HCT116 (cell line): ENCODE measurements at regions not wholly inside any gene's neighbourhood (a gene's known extent, or its start where the extent isn't known, plus 50 kb on each side); places are given as distances from the start of the nearest gene placed in this dataset.

ENCODE experiments used
- ATAC-seq: fragments of 200-7000 bp; cut with Tn5 transposase; 2 replicates; pipeline ENCODE4 v1.9.1; 2020; ENCODE audit warnings: mild to moderate bottlenecking, moderate library complexity
- BruUV-seq: library from RNA; stranded (reverse); fragments of 400-500 nt; replicated peaks from 2 replicates; lab custom pipeline; 2021; lab: Mats Ljungman, UMichigan
- CTCF ChIA-PET: fragments of 300-600 bp; sonication (Branson Sonifier 250); formaldehyde crosslinking; loops from one replicate; lab custom pipeline; 2021; ENCODE audit warnings: antibody characterized with exemption; lab: Charles Lee
- POLR2A ChIA-PET: fragments of 300-600, 350-600 bp; sonication (Branson Sonifier 250); formaldehyde crosslinking; loops from one replicate; lab custom pipeline; 2021; ENCODE audit warnings: antibody characterized with exemption; lab: Charles Lee
- RAD21 ChIA-PET, 2 experiments: fragments of 300-600 bp; sonication (Branson Sonifier 250); formaldehyde crosslinking; loops; one replicate each; lab custom pipeline; 2023; ENCODE audit warnings: low total read pairs in 2 of 2; ENCODE audit not compliant: uncharacterized antibody in 2 of 2, unreplicated experiment in 2 of 2, low non-redundant PET in 1 of 2; lab: Charles Lee
- DNase-seq: peaks from one replicate; pipeline ENCODE4 v3.0.0-alpha.2; 2010; ENCODE audit warnings: low read depth, low spot score
- H2AFZ ChIP-seq: fragments of 200-600 bp; shearing (Covaris generic), sonication (generic); 2 replicates; pipeline ENCODE4 v1.6.1; 2017; ENCODE audit warnings: low read depth, mixed run types, mixed read lengths, antibody characterized with exemption, low read length; ENCODE audit not compliant: poor library complexity, severe bottlenecking
- H3K27ac ChIP-seq: 2 replicates; pipeline ENCODE4 v1.5.1; 2012; ENCODE audit warnings: low read depth, low read length
- H3K27me3 ChIP-seq: fragments of 200-600 bp; sonication (generic); 2 replicates; pipeline ENCODE4 v1.6.1; 2016; ENCODE audit warnings: mixed run types, low read length, mixed read lengths; ENCODE audit not compliant: insufficient read depth
- H3K36me3 ChIP-seq, 2 experiments: fragments of 200-500 bp in 1 of 2; fragments of 200-600 bp in 1 of 2; sonication (Bioruptor generic) in 1 of 2; sonication (generic) in 1 of 2; 2 replicates each; pipeline versions ENCODE4 v1.5.1 to v1.6.1; 2014 to 2016; ENCODE audit warnings: low read length in 2 of 2, inconsistent platforms in 1 of 2, mixed read lengths in 1 of 2, mixed run types in 1 of 2; ENCODE audit not compliant: insufficient read depth in 2 of 2, control insufficient read depth in 1 of 2
- H3K4me1 ChIP-seq, 2 experiments: fragments of 200-600 bp in 1 of 2; sonication (generic) in 1 of 2; 2 replicates each; pipeline versions ENCODE4 v1.5.1 to v1.6.1; 2012 to 2017; ENCODE audit warnings: low read length in 2 of 2, inconsistent platforms in 1 of 2, mild to moderate bottlenecking in 1 of 2, mixed read lengths in 1 of 2, mixed run types in 1 of 2, moderate library complexity in 1 of 2; ENCODE audit not compliant: insufficient read depth in 2 of 2, control insufficient read depth in 1 of 2
- H3K4me2 ChIP-seq: fragments of 200-600 bp; sonication (generic); 2 replicates; pipeline ENCODE4 v1.6.1; 2017; ENCODE audit warnings: mixed run types, low read length, mixed read lengths
- H3K4me3 ChIP-seq, 2 experiments: fragments of 200-600 bp in 1 of 2; sonication (generic) in 1 of 2; replicated peaks in 1 of 2; 2 replicates each; pipeline ENCODE4 v1.5.1; 2011 to 2016; ENCODE audit warnings: low read length in 2 of 2, control low read depth in 1 of 2, low read depth in 1 of 2, mild to moderate bottlenecking in 1 of 2, mixed read lengths in 1 of 2, mixed run types in 1 of 2
- H3K79me2 ChIP-seq: fragments of 200-600 bp; sonication (generic); 2 replicates; pipeline ENCODE4 v1.6.1; 2017; ENCODE audit warnings: mild to moderate bottlenecking, mixed run types, low read length, moderate library complexity, mixed read lengths; ENCODE audit not compliant: insufficient read depth
- H3K9ac ChIP-seq: fragments of 200-600 bp; sonication (generic); 2 replicates; pipeline ENCODE4 v1.6.1; 2016; ENCODE audit warnings: low read length, mixed read lengths
- H3K9me2 ChIP-seq: fragments of 200-600 bp; sonication (generic), shearing (Covaris generic); 2 replicates; pipeline ENCODE4 v1.6.1; 2017; ENCODE audit warnings: mixed run types, mild to moderate bottlenecking, moderate library complexity; ENCODE audit not compliant: insufficient read depth
- H3K9me3 ChIP-seq, 2 experiments: fragments of 200-500 bp in 1 of 2; fragments of 200-600 bp in 1 of 2; sonication (Bioruptor generic) in 1 of 2; sonication (generic) in 1 of 2; 2 replicates each; pipeline ENCODE4 v1.6.1; 2014 to 2017; ENCODE audit warnings: low read length in 2 of 2, mixed read lengths in 2 of 2, inconsistent platforms in 1 of 2, low read depth in 1 of 2, mild to moderate bottlenecking in 1 of 2, mixed run types in 1 of 2, moderate library complexity in 1 of 2; ENCODE audit not compliant: control insufficient read depth in 1 of 2, insufficient read depth in 1 of 2
- H4K20me1 ChIP-seq: fragments of 200-600 bp; sonication (generic), shearing (Covaris generic); 2 replicates; pipeline ENCODE4 v1.6.1; 2017; ENCODE audit warnings: mixed run types, mild to moderate bottlenecking, moderate library complexity; ENCODE audit not compliant: insufficient read depth
- CBX3 ChIP-seq: IDR thresholded peaks from 2 replicates; pipeline ENCODE4 v1.6.1; 2012; ENCODE audit warnings: low read depth
- CEBPB ChIP-seq: IDR thresholded peaks from 2 replicates; pipeline ENCODE4 v1.6.1; 2012; ENCODE audit warnings: low read depth
- ELF1 ChIP-seq: IDR thresholded peaks from 2 replicates; pipeline ENCODE4 v1.6.1; 2012; ENCODE audit warnings: low read depth, borderline replicate concordance
- EZH2phosphoT487 ChIP-seq: fragments of 200-600 bp; IDR thresholded peaks from 2 replicates; pipeline ENCODE4 v1.6.1; 2018; ENCODE audit warnings: antibody characterized with exemption, borderline replicate concordance
- POLR2A ChIP-seq: IDR thresholded peaks from 2 replicates; pipeline ENCODE4 v1.7.0; 2011; ENCODE audit warnings: borderline replicate concordance; ENCODE audit not compliant: insufficient read depth, insufficient read length; ENCODE audit errors: extremely low read depth
- ZFX ChIP-seq: fragments of 450-650 bp; IDR thresholded peaks from 2 replicates; pipeline ENCODE4 v1.6.1; 2017
- intact Hi-C: fragments of 100-400 bp; cut with micrococcal nuclease; formaldehyde crosslinking; loops from 2 replicates; pipeline ENCODE4 v1.10.0; 2022
- TF ChIP-seq, protein P1 (sequence below): IDR thresholded peaks from 2 replicates; pipeline ENCODE4 v1.6.1; 2012; ENCODE audit warnings: low read depth

DNA sequence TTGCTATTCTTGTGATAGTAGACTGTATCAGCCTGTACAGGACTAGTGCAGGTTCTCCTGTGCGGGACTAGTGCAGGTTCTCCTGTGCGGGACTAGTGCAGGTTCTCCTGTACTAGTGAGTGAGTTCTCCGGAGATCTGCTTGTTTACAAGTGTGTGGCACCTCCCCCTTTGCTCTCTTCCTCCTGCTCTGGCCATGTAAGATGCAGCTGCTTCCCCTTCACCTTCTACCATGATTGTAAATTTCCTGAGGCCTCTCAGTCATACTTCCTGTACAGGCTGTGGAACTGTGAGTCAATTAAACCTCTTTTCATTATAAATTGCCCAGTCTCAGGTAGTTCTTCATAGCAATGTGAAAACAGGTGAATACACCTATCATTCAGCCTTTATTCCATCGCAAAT, 289.6 kb downstream of the TEX29 start (continued):
- TF ChIP-seq EZH2phosphoT487: no peak
- no peak for TF ChIP-seq ELF1

DNA sequence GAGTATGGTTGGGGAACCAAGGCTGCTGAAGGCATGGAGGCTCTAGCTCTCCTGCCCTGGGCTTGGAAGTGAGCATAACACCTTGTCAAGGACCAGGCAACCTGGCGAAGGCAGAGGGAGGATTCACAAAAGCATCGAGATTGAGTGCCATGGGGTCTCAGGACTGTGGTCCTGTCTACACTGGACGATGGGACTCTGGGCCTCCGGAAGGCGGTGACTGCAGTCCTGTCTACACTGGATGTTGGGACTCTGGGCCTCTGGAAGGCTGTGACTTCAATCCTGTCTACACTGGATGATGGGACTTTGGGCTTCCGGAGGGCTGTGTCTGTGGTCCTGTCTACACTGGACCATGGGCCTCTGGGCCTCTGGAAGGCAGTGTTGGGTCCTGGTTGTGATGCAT, 290.4 kb downstream of the TEX29 start:
- Histone ChIP-seq H3K36me3 (no peaks in the 10 kb centered on the region), H3K27me3 (peaks cover 45% of the 10 kb centered on the region), H3K9ac (no peak overlapping the region), H4K20me1 (no peaks in the 10 kb centered on the region), H3K4me3 (no peak overlapping the region), H3K4me1 (no peaks in the 10 kb centered on the region), H3K9me2 (no peaks in the 10 kb centered on the region), H2AFZ (no peak overlapping the region), H3K4me2 (no peak overlapping the region), H3K79me2 (no peaks in the 10 kb centered on the region), H3K9me3 (no peaks in the 10 kb centered on the region), H3K27ac (no peak overlapping the region)
- TF ChIP-seq CBX3 (no peak), ZFX (no peak), POLR2A (no peak), CEBPB (no peak)
- TF ChIP-seq, protein P1, sequence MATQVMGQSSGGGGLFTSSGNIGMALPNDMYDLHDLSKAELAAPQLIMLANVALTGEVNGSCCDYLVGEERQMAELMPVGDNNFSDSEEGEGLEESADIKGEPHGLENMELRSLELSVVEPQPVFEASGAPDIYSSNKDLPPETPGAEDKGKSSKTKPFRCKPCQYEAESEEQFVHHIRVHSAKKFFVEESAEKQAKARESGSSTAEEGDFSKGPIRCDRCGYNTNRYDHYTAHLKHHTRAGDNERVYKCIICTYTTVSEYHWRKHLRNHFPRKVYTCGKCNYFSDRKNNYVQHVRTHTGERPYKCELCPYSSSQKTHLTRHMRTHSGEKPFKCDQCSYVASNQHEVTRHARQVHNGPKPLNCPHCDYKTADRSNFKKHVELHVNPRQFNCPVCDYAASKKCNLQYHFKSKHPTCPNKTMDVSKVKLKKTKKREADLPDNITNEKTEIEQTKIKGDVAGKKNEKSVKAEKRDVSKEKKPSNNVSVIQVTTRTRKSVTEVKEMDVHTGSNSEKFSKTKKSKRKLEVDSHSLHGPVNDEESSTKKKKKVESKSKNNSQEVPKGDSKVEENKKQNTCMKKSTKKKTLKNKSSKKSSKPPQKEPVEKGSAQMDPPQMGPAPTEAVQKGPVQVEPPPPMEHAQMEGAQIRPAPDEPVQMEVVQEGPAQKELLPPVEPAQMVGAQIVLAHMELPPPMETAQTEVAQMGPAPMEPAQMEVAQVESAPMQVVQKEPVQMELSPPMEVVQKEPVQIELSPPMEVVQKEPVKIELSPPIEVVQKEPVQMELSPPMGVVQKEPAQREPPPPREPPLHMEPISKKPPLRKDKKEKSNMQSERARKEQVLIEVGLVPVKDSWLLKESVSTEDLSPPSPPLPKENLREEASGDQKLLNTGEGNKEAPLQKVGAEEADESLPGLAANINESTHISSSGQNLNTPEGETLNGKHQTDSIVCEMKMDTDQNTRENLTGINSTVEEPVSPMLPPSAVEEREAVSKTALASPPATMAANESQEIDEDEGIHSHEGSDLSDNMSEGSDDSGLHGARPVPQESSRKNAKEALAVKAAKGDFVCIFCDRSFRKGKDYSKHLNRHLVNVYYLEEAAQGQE: no peak
- no TSS peak for BruUV-seq
- ATAC-seq (no peak), DNase-seq (no peak)
- RAD21 ChIA-PET: no interaction called here
- CTCF ChIA-PET: no interaction called here
- POLR2A ChIA-PET: no interaction called here
- intact Hi-C loops: no loop called here
